ENCODE measurements at regions not wholly inside any gene's neighbourhood (a gene's known extent, or its start where the extent isn't known, plus 50 kb on each side); places are given as distances from the start of the nearest gene placed in this dataset.
A peak's percentile ranks its signal among the peaks of the same experiment; 100 is the strongest.

- DNase-seq (ENCODE audit: low read depth in 2 of 2): no peak
Observed at GRCh38 chr1:232447125-232447524, 182.8 kb downstream of the SIPA1L2 start.

GRCh38 chr1:232445361-232446106 lies 184.4 kb downstream of the SIPA1L2 start:
- no peak for DNase-seq (ENCODE audit: low read depth in 2 of 2)

GRCh38 chr1:232443372-232443771 lies 186.6 kb downstream of the SIPA1L2 start:
- no peak for DNase-seq (ENCODE audit: low read depth in 2 of 2)

GRCh38 chr1:232441036-232441411 lies 188.9 kb downstream of the SIPA1L2 start:
- DNase-seq (ENCODE audit: low read depth in 2 of 2): no peak

GRCh38 chr1:232440325-232441035 lies 189.5 kb downstream of the SIPA1L2 start:
- DNase-seq (ENCODE audit: low read depth in 2 of 2): no peak

GRCh38 chr1:232439011-232439410 lies 190.9 kb downstream of the SIPA1L2 start:
- no peak for DNase-seq (ENCODE audit: low read depth in 2 of 2)

- DNase-seq (ENCODE audit: low read depth in 2 of 2): no peak
Observed at GRCh38 chr1:232438476-232438875, 191.5 kb downstream of the SIPA1L2 start.

GRCh38 chr1:232437510-232437909 lies 192.4 kb downstream of the SIPA1L2 start:
- DNase-seq (ENCODE audit: low read depth in 2 of 2): no peak

GRCh38 chr1:232435729-232436128 lies 194.2 kb downstream of the SIPA1L2 start:
- DNase-seq (ENCODE audit: low read depth in 2 of 2): peak; percentile 39 to 48

- DNase-seq (ENCODE audit: low read depth in 2 of 2): no peak
Observed at GRCh38 chr1:232432313-232432712, 197.6 kb downstream of the SIPA1L2 start.

GRCh38 chr1:232431748-232432147 lies 198.2 kb downstream of the SIPA1L2 start:
- DNase-seq (ENCODE audit: low read depth in 2 of 2): no peak

GRCh38 chr1:232431326-232431725 lies 198.6 kb downstream of the SIPA1L2 start:
- no peak for DNase-seq (ENCODE audit: low read depth in 2 of 2)

- no peak for DNase-seq (ENCODE audit: low read depth in 2 of 2)
Observed at GRCh38 chr1:232430467-232430866, 199.5 kb downstream of the SIPA1L2 start.

- DNase-seq (ENCODE audit: low read depth in 2 of 2): peak in 1 of 2 experiments; percentile 10
Observed at GRCh38 chr1:232428786-232429530, 201.0 kb downstream of the SIPA1L2 start.

- DNase-seq (ENCODE audit: low read depth in 2 of 2): no peak
Observed at GRCh38 chr1:232428036-232428645, 201.8 kb downstream of the SIPA1L2 start.

- DNase-seq (ENCODE audit: low read depth in 2 of 2): no peak
Observed at GRCh38 chr1:232426801-232427200, 203.1 kb downstream of the SIPA1L2 start.

- no peak for DNase-seq (ENCODE audit: low read depth in 2 of 2)
Observed at GRCh38 chr1:232425421-232425820, 204.5 kb downstream of the SIPA1L2 start.

- DNase-seq (ENCODE audit: low read depth in 2 of 2): no peak
Observed at GRCh38 chr1:232423591-232423990, 206.3 kb downstream of the SIPA1L2 start.

- no peak for DNase-seq (ENCODE audit: low read depth in 2 of 2)
Observed at GRCh38 chr1:232422898-232423297, 207.0 kb downstream of the SIPA1L2 start.

- no peak for DNase-seq (ENCODE audit: low read depth in 2 of 2)
Observed at GRCh38 chr1:232422098-232422497, 207.8 kb downstream of the SIPA1L2 start.

- DNase-seq (ENCODE audit: low read depth in 2 of 2): no peak
Observed at GRCh38 chr1:232421143-232421796, 208.7 kb downstream of the SIPA1L2 start.
